ENCODE measurements at regions not wholly inside any gene's neighbourhood (a gene's known extent, or its start where the extent isn't known, plus 50 kb on each side); places are given as distances from the start of the nearest gene placed in this dataset.

GRCh38 chr9:120175031-120175430, 404.9 kb downstream of the CDK5RAP2 start:
- TF ChIP-seq CTCF (IDR thresholded peaks at IDR 0.05; ENCODE audit: extremely low read depth in 1 of 2, insufficient read depth in 1 of 2, low read depth in 1 of 2, low read length in 2 of 2) (no peak), POLR2A (IDR thresholded peaks at IDR 0.05; ENCODE audit: low read depth, low read length) (no peak)

Data from endothelial cell of umbilical vein (primary cell).